HEK293T (cell line): ENCODE measurements at regions not wholly inside any gene's neighbourhood (a gene's known extent, or its start where the extent isn't known, plus 50 kb on each side); places are given as distances from the start of the nearest gene placed in this dataset.
A peak's percentile ranks its signal among the peaks of the same experiment; 100 is the strongest.

ENCODE experiments used
- BHLHE40 ChIP-seq: fragments of 450-650 bp; IDR thresholded peaks from 2 replicates; pipeline ENCODE4 v1.6.1; 2016; ENCODE audit warnings: mild to moderate bottlenecking, moderate library complexity, borderline replicate concordance
- NFRKB ChIP-seq: fragments of 450-650 bp; IDR thresholded peaks from 2 replicates; pipeline ENCODE4 v1.6.1; 2016; ENCODE audit warnings: mild to moderate bottlenecking, moderate library complexity
- SP1 ChIP-seq: fragments of 450-650 bp; IDR thresholded peaks from 2 replicates; pipeline ENCODE4 v1.6.1; 2017

- no peak for TF ChIP-seq NFRKB
- no peak for TF ChIP-seq BHLHE40
- 0 out of 2 replicates have a peak, but pooled peaks have one; percentile 7 for TF ChIP-seq SP1
Observed at GRCh38 chr7:152914014-152914844, 154.7 kb downstream of the ACTR3B start.
